Mesothelial cell of epicardium (in vitro differentiated cells): ENCODE measurements at regions not wholly inside any gene's neighbourhood (a gene's known extent, or its start where the extent isn't known, plus 50 kb on each side); places are given as distances from the start of the nearest gene placed in this dataset.

ENCODE experiments used
- DNase-seq, 2 experiments: peaks; one replicate each; pipeline ENCODE4 v3.0.0; 2021; ENCODE audit warnings: low spot score in 2 of 2; ENCODE audit not compliant: unreplicated experiment in 2 of 2
- H3K27ac Mint-ChIP-seq: 2 replicates; pipeline ENCODE4 v1.8.0; 2021; ENCODE audit warnings: mixed read lengths
- H3K27me3 Mint-ChIP-seq: 2 replicates; pipeline ENCODE4 v1.8.0; 2021; ENCODE audit warnings: low read depth, mixed read lengths
- H3K36me3 Mint-ChIP-seq: 2 replicates; pipeline ENCODE4 v1.8.0; 2021; ENCODE audit warnings: mixed read lengths
- H3K4me1 Mint-ChIP-seq: 2 replicates; pipeline ENCODE4 v1.8.0; 2021; ENCODE audit warnings: mixed read lengths
- H3K4me3 Mint-ChIP-seq: 2 replicates; pipeline ENCODE4 v1.8.0; 2021; ENCODE audit warnings: mild to moderate bottlenecking, moderate library complexity, mixed read lengths
- H3K9me3 Mint-ChIP-seq: 2 replicates; pipeline ENCODE4 v1.8.0; 2021; ENCODE audit warnings: mixed read lengths
- CTCF ChIP-seq: fragments of 200-600 bp; sonication (generic); IDR thresholded peaks from one replicate; pipeline ENCODE4 v1.5.0; 2021; ENCODE audit warnings: antibody characterized with exemption; ENCODE audit not compliant: unreplicated experiment

GRCh38 chr6:166058064-166058739, 109.4 kb downstream of the TBXT start:
- H3K36me3 Mint-ChIP-seq: no peaks in the 10 kb centered on the region
- peaks cover 30% of the 10 kb centered on the region for H3K9me3 Mint-ChIP-seq
- H3K4me1 Mint-ChIP-seq: peaks cover 20% of the 10 kb centered on the region
- no peak for DNase-seq
- H3K27ac Mint-ChIP-seq: peak overlapping the region; percentile 89
- H3K27me3 Mint-ChIP-seq: peaks cover 22% of the 10 kb centered on the region
- TF ChIP-seq CTCF: no peak
- H3K4me3 Mint-ChIP-seq: peak overlapping the region; percentile 13

GRCh38 chr6:166057431-166057830, 110.2 kb downstream of the TBXT start:
- peaks cover 31% of the 10 kb centered on the region for H3K9me3 Mint-ChIP-seq
- no peak overlapping the region for H3K4me3 Mint-ChIP-seq
- no peak for DNase-seq
- peaks cover 20% of the 10 kb centered on the region for H3K4me1 Mint-ChIP-seq
- TF ChIP-seq CTCF: no peak
- peaks cover 22% of the 10 kb centered on the region for H3K27me3 Mint-ChIP-seq
- peaks cover 2% of the 10 kb centered on the region for H3K36me3 Mint-ChIP-seq
- peak overlapping the region; percentile 89 for H3K27ac Mint-ChIP-seq

DNA sequence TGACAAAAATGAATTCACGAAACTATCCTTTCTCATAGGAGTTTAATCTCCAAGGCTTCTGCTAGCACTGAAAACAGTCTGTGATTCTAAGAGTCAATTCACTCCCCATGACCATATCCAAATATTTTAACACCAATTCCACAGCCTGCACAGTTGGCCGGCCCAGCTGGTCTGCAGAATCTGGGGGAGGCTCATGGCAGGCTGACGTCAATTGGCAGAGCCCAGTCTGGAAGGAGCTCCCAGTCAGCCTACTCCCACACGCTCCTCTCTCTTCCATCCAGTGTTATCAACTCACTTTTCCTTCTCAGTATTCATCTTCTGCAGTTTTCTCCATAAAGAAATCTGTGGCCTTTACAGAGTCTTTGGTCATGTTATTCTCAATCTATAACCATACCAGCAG, 111.0 kb downstream of the TBXT start:
- Mint-ChIP-seq H3K27ac (no peak overlapping the region), H3K36me3 (peaks cover 2% of the 10 kb centered on the region), H3K27me3 (peaks cover 21% of the 10 kb centered on the region), H3K4me3 (no peak overlapping the region), H3K4me1 (peaks cover 20% of the 10 kb centered on the region), H3K9me3 (peaks cover 39% of the 10 kb centered on the region)
- DNase-seq: no peak
- no peak for TF ChIP-seq CTCF

- DNase-seq: no peak
- peaks cover 2% of the 10 kb centered on the region for H3K36me3 Mint-ChIP-seq
- no peak overlapping the region for H3K4me3 Mint-ChIP-seq
- peaks cover 19% of the 10 kb centered on the region for H3K27me3 Mint-ChIP-seq
- peaks cover 20% of the 10 kb centered on the region for H3K4me1 Mint-ChIP-seq
- TF ChIP-seq CTCF: no peak
- peaks cover 41% of the 10 kb centered on the region for H3K9me3 Mint-ChIP-seq
- no peak overlapping the region for H3K27ac Mint-ChIP-seq
These were observed 111.8 kb downstream of the TBXT start for GRCh38 chr6:166055801-166056200.

GRCh38 chr6:166052837-166053236, 114.8 kb downstream of the TBXT start:
- peaks cover 5% of the 10 kb centered on the region for H3K27me3 Mint-ChIP-seq
- H3K27ac Mint-ChIP-seq: no peak overlapping the region
- H3K4me1 Mint-ChIP-seq: peaks cover 13% of the 10 kb centered on the region
- no peak overlapping the region for H3K4me3 Mint-ChIP-seq
- H3K9me3 Mint-ChIP-seq: peaks cover 61% of the 10 kb centered on the region
- peaks cover 2% of the 10 kb centered on the region for H3K36me3 Mint-ChIP-seq
- TF ChIP-seq CTCF: no peak
- no peak for DNase-seq
